GM21717 (cell line): ENCODE measurements at regions not wholly inside any gene's neighbourhood (a gene's known extent, or its start where the extent isn't known, plus 50 kb on each side); places are given as distances from the start of the nearest gene placed in this dataset.

Experiments used
- ATAC-seq: cut with Tn5 transposase; IDR thresholded peaks from one replicate; pipeline ENCODE4 v1.9.1; 2021; ENCODE audit warnings: mild to moderate bottlenecking, moderate library complexity; ENCODE audit not compliant: unreplicated experiment

GRCh38 chr1:82485591-82486369 is 685.0 kb downstream of the ADGRL2 start:
- ATAC-seq, result no peak

DNA sequence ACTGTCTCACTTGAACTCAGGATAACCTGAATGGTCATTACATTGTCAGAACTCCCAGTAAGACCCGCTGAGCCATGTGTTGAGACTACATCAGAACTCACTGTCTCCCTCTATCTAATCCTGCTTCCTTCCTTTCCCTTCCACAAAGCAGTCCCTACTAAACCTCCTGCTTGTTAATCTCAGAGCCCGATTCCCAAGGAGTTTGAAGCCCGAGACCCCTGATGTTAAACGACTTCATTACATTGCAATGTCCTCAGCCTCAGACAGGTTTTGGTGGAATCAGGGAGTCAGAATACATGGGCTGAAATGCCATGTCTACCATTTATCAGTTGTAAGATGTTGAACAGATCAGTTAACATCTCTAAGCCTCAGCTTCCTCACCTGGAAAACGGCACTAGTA is 682.4 kb downstream of the ADGRL2 start:
- no peak for ATAC-seq

DNA sequence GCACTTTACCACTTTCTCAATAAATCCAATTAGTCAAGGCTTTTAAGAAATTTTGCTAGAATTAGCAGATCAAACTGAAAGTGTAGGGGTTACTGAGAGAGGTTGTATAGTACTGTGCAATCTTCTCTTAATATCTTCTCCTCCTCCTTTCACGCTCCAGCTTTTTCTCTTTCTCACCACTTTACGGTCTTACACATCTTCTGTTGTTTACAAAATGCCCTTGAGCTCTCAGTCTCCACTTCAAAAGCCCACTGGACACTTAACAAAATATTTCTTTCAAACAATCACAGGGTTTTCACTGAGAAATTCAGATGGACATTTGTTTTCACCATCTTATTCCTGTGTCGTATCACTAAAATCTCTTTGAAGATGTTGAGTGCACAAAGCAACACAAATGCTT is 678.2 kb downstream of the ADGRL2 start:
- no peak for ATAC-seq

- ATAC-seq, result no peak
Measured at GRCh38 chr1:82472489-82473131, 671.9 kb downstream of the ADGRL2 start.

GRCh38 chr1:82466891-82467290 is 666.2 kb downstream of the ADGRL2 start:
- no peak for ATAC-seq

DNA sequence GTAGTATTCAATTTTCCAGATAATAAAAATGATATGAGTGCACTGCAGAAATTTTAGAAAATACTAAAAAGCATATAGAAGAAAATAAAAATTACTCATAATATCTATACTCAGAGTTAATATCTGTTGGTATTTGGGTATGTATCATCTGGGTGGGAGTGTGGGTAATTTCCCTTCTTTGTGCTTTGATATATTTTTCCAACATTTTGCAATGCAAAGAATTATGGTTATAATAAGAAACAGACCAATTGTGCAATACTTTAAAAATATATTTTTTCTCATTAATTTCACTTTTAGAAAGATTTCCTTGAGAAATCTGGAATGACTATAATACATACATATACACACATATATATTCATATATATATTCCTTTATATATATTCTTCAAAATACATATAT is 665.7 kb downstream of the ADGRL2 start:
- no peak for ATAC-seq

DNA sequence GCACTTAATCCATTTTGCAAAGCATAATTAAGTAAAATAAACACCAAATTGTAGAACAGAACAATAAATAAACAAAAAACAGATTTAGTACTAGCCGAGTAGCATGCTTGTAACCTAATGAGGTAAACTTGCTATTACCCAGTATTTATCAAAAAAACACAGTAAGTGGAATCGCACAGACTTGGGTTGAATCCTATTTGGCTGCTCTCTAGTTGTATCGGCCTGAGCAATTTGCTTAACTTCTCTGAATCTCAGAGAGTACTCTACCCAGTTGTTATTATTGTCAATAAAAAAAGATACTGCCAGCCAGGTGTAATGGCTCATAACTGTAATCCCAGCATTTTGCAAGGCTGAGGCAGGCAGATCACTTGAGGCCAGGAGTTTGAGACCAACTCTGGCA is 664.3 kb downstream of the ADGRL2 start:
- ATAC-seq, result no peak

DNA sequence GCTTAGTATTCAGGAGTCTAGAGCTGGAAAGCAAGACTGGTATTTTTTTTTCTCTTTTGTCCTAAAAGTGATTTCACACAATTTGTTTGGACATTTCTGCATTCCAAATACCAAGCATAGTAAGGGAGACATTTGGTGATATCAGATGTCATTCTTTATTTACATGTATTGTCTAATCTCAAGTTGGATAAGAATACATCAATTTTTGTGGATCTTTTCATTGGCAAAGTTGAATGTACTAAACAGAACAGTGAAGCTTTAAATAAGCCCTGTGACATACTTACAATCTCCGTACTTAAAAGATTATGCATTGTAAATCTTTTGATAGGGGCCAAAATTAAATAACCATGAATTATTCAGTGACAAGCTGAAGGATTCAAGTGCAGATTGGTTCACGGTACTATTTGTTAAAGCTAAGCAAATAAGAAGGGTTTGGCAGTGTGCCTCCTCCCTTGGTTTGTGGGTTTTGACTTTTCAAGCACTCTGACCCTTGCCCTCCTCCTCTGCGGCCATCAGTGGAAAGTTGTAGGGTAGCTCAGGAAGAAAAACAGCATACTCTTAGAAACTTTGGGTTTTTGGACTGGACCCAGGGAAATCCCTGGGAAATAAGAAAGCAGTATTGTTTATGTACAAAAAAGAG is 663.7 kb downstream of the ADGRL2 start:
- ATAC-seq, result no peak

GRCh38 chr1:82463951-82464350 is 663.2 kb downstream of the ADGRL2 start:
- ATAC-seq, result no peak

DNA sequence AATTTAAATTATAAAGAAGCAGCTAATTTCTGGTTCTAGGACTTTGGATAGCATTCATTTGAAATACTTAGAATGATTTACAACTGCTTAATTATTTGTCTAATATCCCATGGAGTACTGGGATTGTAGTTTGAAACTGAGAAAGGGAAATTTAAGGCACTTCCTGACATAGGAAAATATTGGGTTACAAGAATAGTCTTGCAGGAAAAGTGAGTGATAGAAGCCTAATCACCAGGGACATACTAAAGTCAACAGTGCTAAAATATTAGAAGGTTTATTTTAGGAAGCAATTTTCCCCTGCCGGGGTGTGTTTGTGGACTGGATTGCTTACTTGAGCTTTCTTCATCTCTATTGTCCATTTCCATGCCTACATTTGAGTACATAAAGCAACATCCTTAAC is 661.6 kb downstream of the ADGRL2 start:
- no peak for ATAC-seq

DNA sequence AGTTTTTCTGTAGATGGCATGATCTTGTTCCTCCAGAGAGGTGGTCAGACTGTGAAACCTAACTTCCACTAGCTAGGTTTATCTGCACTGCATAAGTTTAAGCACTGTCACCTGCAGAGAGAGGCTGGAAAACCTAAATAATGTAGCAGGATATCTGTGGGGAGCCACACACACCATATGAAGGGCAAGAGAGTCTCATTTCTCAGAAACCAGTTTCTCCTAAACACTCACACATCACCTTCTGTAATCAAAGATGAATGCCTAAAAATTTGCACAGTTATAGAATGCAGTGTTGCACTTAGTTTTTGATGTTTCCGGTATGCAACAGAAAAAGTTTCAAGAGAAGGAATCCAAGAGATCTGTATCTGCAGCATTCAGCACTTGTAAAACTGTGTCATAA is 654.6 kb downstream of the ADGRL2 start:
- no peak for ATAC-seq

DNA sequence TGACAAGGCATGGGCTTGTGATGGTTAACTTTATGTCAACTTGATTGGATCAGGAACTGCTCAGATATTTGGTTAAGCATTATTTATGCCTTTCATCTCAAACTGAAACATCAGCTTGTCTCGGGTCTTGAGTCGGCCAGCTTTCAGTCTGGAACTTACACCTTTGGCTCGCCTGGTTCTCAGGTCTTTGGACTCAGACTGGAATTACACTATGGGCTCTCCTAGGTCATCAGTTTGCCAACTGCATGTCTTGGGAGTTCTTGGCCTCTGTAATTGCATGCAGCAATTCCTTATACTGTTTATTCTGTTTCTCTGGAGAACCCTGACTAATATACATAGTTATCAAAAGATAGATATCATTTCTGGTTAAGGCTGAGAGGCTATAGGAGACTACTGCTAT is 653.7 kb downstream of the ADGRL2 start:
- ATAC-seq, result no peak

DNA sequence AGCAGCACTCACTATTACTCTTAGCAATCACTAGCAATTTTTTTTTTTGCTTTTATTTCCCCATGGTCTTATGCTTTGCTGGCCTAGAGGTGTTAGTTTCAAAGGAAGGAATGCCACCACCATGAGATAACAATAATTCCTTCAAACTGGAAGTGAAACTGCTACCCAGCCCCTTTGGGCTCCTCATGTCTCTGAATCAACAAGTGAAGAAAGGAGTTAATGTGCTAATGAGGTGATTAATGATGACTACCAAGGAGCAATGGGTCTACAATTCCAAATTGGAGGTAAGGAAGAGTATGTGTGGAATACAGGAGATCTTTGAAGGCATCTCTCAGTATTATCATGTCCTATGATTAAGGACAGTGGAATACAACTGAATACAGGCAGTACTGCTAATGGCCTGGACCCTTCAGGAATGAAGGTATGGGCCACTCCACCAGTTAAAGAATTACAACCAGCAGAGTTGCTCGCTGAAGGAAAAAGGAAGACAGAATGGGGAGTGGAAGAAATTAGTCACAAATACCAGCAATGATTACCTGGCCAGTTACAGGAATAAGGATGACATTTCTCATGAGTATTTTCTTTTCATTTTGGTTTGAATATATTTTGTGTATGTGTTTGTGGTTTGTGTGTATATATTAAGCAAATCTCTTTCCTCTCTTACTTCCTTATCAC is 652.9 kb downstream of the ADGRL2 start:
- no peak for ATAC-seq

- ATAC-seq, result no peak
Measured at GRCh38 chr1:82452096-82452495, 651.4 kb downstream of the ADGRL2 start.

GRCh38 chr1:82451191-82451590 is 650.5 kb downstream of the ADGRL2 start:
- ATAC-seq, result no peak

- ATAC-seq, result no peak
Measured at GRCh38 chr1:82449506-82450057, 648.8 kb downstream of the ADGRL2 start.

DNA sequence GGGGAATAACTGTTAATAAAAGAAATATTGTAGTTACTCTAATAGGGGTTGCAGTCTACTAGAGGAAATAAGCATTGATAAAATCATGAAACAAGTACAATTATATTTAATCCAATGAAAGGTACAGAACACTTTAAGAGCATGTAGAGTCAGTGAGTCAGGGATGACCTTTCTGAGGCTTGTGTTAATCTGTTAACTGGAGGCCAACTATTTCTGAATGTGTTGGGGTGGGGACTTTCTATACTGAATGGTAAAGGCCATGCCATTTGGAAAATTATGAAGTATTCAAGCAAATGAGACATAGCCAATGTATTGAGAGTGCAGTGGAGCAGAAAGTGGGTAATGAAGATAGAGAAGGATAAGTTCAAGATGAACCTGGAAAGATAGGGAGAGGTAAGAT is 646.2 kb downstream of the ADGRL2 start:
- no peak for ATAC-seq

GRCh38 chr1:82446236-82446635 is 645.5 kb downstream of the ADGRL2 start:
- ATAC-seq, result no peak

- ATAC-seq, result no peak
Measured at GRCh38 chr1:82445827-82446226, 645.1 kb downstream of the ADGRL2 start.

DNA sequence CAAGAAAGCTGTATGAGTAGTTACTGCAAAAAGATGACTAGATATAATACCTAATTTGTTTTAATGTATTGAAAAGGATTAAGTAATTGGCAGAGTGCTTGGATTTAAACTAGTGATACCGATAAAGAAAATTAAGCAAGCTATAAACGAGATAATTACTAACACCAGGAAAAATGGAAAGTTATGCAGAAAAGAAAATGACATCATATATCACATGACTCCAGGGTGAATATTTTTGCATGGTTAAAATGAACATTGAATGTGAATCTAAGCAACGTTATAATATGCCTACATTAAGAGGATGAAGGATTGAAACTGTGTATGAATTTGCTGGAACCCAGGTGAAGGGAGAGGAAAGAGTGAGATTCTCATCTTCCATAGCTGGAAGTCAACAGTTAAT is 644.4 kb downstream of the ADGRL2 start:
- no peak for ATAC-seq

- no peak for ATAC-seq
Measured at GRCh38 chr1:82441402-82441801, 640.7 kb downstream of the ADGRL2 start.
